ENCODE measurements at regions not wholly inside any gene's neighbourhood (a gene's known extent, or its start where the extent isn't known, plus 50 kb on each side); places are given as distances from the start of the nearest gene placed in this dataset.

- peaks cover 30% of the 10 kb centered on the region for H3K27me3 ChIP-seq (replicated peaks; ENCODE audit: insufficient read depth, low read length)
- H3K27ac ChIP-seq (ENCODE audit: low read length), result no peak overlapping the region
- no peak for DNase-seq
- H3K9me3 ChIP-seq (replicated peaks; ENCODE audit: insufficient read depth, low read length), result no peaks in the 10 kb centered on the region
- TF ChIP-seq EZH2phosphoT487 (IDR thresholded peaks at IDR 0.05; ENCODE audit: low read length) (no peak), EZH2 (optimal IDR thresholded peaks at IDR 0.05; ENCODE audit: low read depth, low read length) (no peak), CTCF (IDR thresholded peaks at IDR 0.05; ENCODE audit: low read length) (no peak)
- no peak overlapping the region for H2AFZ ChIP-seq (ENCODE audit: low read length)
- no peak overlapping the region for H3K9ac ChIP-seq (ENCODE audit: low read length)
- H3K79me2 ChIP-seq (ENCODE audit: low read length), result no peaks in the 10 kb centered on the region
- H3K36me3 ChIP-seq (replicated peaks; ENCODE audit: insufficient read depth, low read length), result no peaks in the 10 kb centered on the region
- no peaks in the 10 kb centered on the region for H3F3A ChIP-seq (ENCODE audit: insufficient read depth, low read length)
- H3K9me2 ChIP-seq (replicated peaks; ENCODE audit: insufficient read depth, low read length), result no peaks in the 10 kb centered on the region
- no peak overlapping the region for H3K4me2 ChIP-seq (ENCODE audit: low read depth, low read length)
- no peaks in the 10 kb centered on the region for H4K20me1 ChIP-seq (ENCODE audit: insufficient read depth, low read length)
- no peaks in the 10 kb centered on the region for H3K4me1 ChIP-seq (ENCODE audit: low read length)
- no peak overlapping the region for H3K4me3 ChIP-seq (ENCODE audit: low read length)
Measured at GRCh38 chr20:61134296-61135030, 117.6 kb upstream of the CDH4 start.

- Histone ChIP-seq H3K79me2 (ENCODE audit: low read length) (no peaks in the 10 kb centered on the region), H3K4me1 (ENCODE audit: low read length) (no peaks in the 10 kb centered on the region), H4K20me1 (ENCODE audit: insufficient read depth, low read length) (no peaks in the 10 kb centered on the region), H3K36me3 (replicated peaks; ENCODE audit: insufficient read depth, low read length) (no peaks in the 10 kb centered on the region), H3K9me3 (replicated peaks; ENCODE audit: insufficient read depth, low read length) (no peaks in the 10 kb centered on the region), H3K9ac (ENCODE audit: low read length) (no peak overlapping the region), H2AFZ (ENCODE audit: low read length) (no peak overlapping the region), H3K4me2 (ENCODE audit: low read depth, low read length) (no peak overlapping the region), H3K27ac (ENCODE audit: low read length) (no peak overlapping the region), H3F3A (ENCODE audit: insufficient read depth, low read length) (no peaks in the 10 kb centered on the region), H3K27me3 (replicated peaks; ENCODE audit: insufficient read depth, low read length) (peaks cover 23% of the 10 kb centered on the region), H3K4me3 (ENCODE audit: low read length) (no peak overlapping the region), H3K9me2 (replicated peaks; ENCODE audit: insufficient read depth, low read length) (no peaks in the 10 kb centered on the region)
- no peak for TF ChIP-seq CTCF (IDR thresholded peaks at IDR 0.05; ENCODE audit: low read length)
- no peak for TF ChIP-seq EZH2 (optimal IDR thresholded peaks at IDR 0.05; ENCODE audit: low read depth, low read length)
- no peak for TF ChIP-seq EZH2phosphoT487 (IDR thresholded peaks at IDR 0.05; ENCODE audit: low read length)
- DNase-seq, result no peak
Measured at GRCh38 chr20:61135266-61135665, 116.8 kb upstream of the CDH4 start.

- no peaks in the 10 kb centered on the region for H3K4me1 ChIP-seq (ENCODE audit: low read length)
- no peak overlapping the region for H3K27ac ChIP-seq (ENCODE audit: low read length)
- peaks cover 20% of the 10 kb centered on the region for H3K27me3 ChIP-seq (replicated peaks; ENCODE audit: insufficient read depth, low read length)
- no peak for DNase-seq
- H3K9ac ChIP-seq (ENCODE audit: low read length), result no peak overlapping the region
- H2AFZ ChIP-seq (ENCODE audit: low read length), result no peak overlapping the region
- no peak for TF ChIP-seq EZH2 (optimal IDR thresholded peaks at IDR 0.05; ENCODE audit: low read depth, low read length)
- no peak for TF ChIP-seq CTCF (IDR thresholded peaks at IDR 0.05; ENCODE audit: low read length)
- TF ChIP-seq EZH2phosphoT487 (IDR thresholded peaks at IDR 0.05; ENCODE audit: low read length), result no peak
- H3F3A ChIP-seq (ENCODE audit: insufficient read depth, low read length), result no peaks in the 10 kb centered on the region
- no peaks in the 10 kb centered on the region for H3K36me3 ChIP-seq (replicated peaks; ENCODE audit: insufficient read depth, low read length)
- H4K20me1 ChIP-seq (ENCODE audit: insufficient read depth, low read length), result no peaks in the 10 kb centered on the region
- no peak overlapping the region for H3K4me2 ChIP-seq (ENCODE audit: low read depth, low read length)
- H3K79me2 ChIP-seq (ENCODE audit: low read length), result no peaks in the 10 kb centered on the region
- H3K9me2 ChIP-seq (replicated peaks; ENCODE audit: insufficient read depth, low read length), result no peaks in the 10 kb centered on the region
- H3K9me3 ChIP-seq (replicated peaks; ENCODE audit: insufficient read depth, low read length), result no peaks in the 10 kb centered on the region
- H3K4me3 ChIP-seq (ENCODE audit: low read length), result no peak overlapping the region
Measured at GRCh38 chr20:61135968-61136367, 116.1 kb upstream of the CDH4 start.
